ENCODE measurements at regions not wholly inside any gene's neighbourhood (a gene's known extent, or its start where the extent isn't known, plus 50 kb on each side); places are given as distances from the start of the nearest gene placed in this dataset.
"Not testable (repeated sequence)": the region's sequence is repeated elsewhere in the genome, so short reads cannot be mapped to it uniquely, and the experiment has no call there.

DNA sequence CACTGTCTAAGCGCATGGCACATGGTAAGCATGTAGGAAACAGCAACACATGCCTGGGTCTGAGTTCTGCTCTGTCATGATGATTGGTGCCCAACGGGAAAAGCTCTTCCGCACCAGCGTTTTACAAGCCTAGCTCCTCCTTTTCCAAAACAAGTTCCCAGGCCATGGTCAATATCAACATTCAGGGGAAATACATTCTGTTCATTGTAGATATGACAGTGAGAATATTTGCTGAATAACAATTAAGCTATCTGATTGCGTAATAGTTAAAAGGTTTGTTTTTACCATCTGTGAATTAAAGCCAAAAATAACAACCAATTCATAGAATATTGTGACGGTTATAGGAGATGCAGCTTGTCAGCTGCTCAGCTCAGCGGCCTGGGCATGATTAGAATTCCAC, 404.3 kb upstream of the SLC35B3 start:
- Histone ChIP-seq H3K4me3 (no peak overlapping the region), H3K27me3 (no peaks in the 10 kb centered on the region), H3K36me3 (no peaks in the 10 kb centered on the region), H3K4me1 (no peaks in the 10 kb centered on the region), H3K9me3 (replicated peaks) (no peaks in the 10 kb centered on the region), H3K27ac (no peak overlapping the region)
- DNase-seq = no peak

DNA sequence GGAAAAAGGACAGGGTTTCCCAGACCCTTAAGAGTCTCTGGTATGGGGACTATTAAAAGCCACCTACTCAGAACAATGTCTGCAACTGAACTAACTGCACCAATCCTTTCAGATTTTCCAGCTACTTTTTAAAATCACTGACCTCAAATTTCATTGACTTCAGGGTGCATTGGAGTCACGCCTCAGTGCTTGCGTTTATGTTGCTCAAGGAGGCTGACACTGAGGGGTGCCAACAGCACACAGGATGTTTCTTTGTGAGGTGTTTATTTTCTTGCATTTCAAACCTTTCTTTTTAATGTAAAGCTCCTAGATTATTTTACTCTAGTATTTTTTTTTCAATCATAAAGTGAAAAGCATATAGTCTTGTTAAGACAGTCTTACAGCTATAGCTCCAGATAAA, 402.0 kb upstream of the SLC35B3 start:
- H3K27ac ChIP-seq = no peak overlapping the region
- no peaks in the 10 kb centered on the region for H3K9me3 ChIP-seq (replicated peaks)
- no peak for DNase-seq
- no peak overlapping the region for H3K4me3 ChIP-seq
- H3K4me1 ChIP-seq = no peaks in the 10 kb centered on the region
- H3K36me3 ChIP-seq = no peaks in the 10 kb centered on the region
- no peaks in the 10 kb centered on the region for H3K27me3 ChIP-seq

- H3K4me3 ChIP-seq; H3K36me3 ChIP-seq; H3K27ac ChIP-seq; H3K4me1 ChIP-seq; DNase-seq; H3K27me3 ChIP-seq; H3K9me3 ChIP-seq (replicated peaks): not testable (repeated sequence)
Measured at GRCh38 chr6:8832695-8833094, 397.4 kb upstream of the SLC35B3 start.

DNA sequence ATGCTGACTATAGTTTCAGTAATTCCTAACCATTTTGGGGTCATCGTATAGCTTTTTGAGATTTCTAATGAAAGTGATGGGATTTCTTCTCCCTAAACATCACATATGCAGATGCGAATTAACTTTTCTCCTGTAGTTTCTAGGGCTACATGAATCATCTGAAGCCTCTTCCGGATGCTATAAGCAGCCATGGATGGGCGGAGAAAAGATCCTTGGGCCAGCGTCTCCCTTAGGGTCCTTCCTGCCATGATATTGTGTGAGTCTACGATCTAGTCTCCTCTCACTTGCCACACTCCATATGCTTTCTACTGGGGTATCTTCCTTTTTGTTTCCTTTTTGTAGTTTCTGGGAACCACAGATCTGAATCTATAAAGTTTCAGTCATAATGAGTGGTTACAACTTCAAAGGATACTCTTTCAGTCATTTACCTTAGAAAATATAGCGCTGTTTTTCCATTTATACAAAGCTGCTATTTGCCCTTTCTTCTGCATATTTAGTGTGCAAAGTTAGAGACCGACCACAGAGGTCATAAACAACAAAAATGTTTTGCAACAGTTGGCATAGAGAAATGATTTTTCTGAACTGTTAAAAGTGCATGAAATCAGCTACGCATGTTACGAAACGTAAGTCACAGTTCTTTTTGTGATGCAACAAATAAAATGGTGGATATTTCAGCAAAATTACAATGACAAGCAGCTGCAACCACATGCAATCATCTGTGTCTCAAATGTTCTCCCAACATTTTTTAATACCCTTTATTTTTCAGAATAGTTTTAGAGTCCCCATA, 396.2 kb upstream of the SLC35B3 start:
- H3K4me3 ChIP-seq = no peak overlapping the region
- H3K9me3 ChIP-seq (replicated peaks) = no peaks in the 10 kb centered on the region
- H3K36me3 ChIP-seq = no peaks in the 10 kb centered on the region
- H3K27me3 ChIP-seq = no peaks in the 10 kb centered on the region
- no peak for DNase-seq
- no peak overlapping the region for H3K27ac ChIP-seq
- no peaks in the 10 kb centered on the region; the same call in 1 of the 2 replicates for H3K4me1 ChIP-seq

GRCh38 chr6:8830794-8831193, 395.4 kb upstream of the SLC35B3 start:
- no peak overlapping the region for H3K27ac ChIP-seq
- no peaks in the 10 kb centered on the region for H3K9me3 ChIP-seq (replicated peaks)
- H3K27me3 ChIP-seq = no peaks in the 10 kb centered on the region
- no peaks in the 10 kb centered on the region; the same call in 1 of the 2 replicates for H3K4me1 ChIP-seq
- DNase-seq = no peak
- no peak overlapping the region for H3K4me3 ChIP-seq
- H3K36me3 ChIP-seq = no peaks in the 10 kb centered on the region

GRCh38 chr6:8829796-8830195, 394.5 kb upstream of the SLC35B3 start:
- H3K27ac ChIP-seq = peak overlapping the region; percentile 38; the same call in 1 of the 2 replicates
- no peaks in the 10 kb centered on the region for H3K36me3 ChIP-seq
- H3K27me3 ChIP-seq = no peaks in the 10 kb centered on the region
- H3K4me1 ChIP-seq = no peaks in the 10 kb centered on the region; the same call in 1 of the 2 replicates
- H3K4me3 ChIP-seq = no peak overlapping the region
- no peaks in the 10 kb centered on the region for H3K9me3 ChIP-seq (replicated peaks)
- peak in 1 of 2 experiments; percentile 9 for DNase-seq

DNA sequence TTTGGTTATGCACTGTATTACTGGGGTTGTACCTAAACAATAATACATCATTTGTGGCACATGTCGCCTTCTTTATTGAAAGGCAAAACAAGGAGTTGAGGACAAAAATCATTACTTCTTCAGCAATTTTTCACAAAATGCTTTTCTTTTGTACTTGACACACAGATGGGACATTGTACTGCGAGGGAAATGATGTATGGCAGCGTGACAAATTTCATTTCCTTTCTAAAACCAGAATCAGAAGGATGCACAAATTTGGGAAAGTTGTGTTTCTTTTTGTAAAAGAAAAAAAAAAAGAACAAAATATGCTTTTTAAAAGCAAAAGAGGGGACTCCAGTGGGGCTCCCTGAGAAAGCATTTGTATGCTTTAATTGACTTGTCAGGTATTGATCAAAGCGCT, 394.0 kb upstream of the SLC35B3 start:
- Histone ChIP-seq H3K27ac (peak overlapping the region; percentile 38), H3K36me3 (no peaks in the 10 kb centered on the region), H3K4me1 (no peaks in the 10 kb centered on the region; the same call in 1 of the 2 replicates), H3K27me3 (no peaks in the 10 kb centered on the region), H3K4me3 (no peak overlapping the region), H3K9me3 (replicated peaks) (no peaks in the 10 kb centered on the region)
- DNase-seq = peak in 1 of 2 experiments; percentile 25

DNA sequence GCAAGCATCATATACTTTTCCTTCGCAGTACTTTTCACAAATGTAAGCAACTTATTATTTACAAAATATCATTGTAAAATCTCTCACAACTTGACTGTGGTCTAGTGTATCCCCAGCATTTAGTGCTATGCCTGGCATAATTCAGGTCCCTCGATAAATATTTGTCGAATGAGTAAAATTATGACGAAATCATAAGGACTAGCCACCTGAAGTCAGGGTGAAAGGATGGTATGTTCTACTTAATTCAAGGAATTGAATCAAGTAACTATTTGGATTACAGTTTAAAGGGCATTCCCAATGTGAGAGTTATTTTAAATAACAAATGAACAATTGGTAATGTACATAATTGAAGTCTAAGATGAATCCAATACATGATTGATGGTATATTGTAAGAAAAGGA, 393.0 kb upstream of the SLC35B3 start:
- Histone ChIP-seq H3K4me3 (no peak overlapping the region), H3K4me1 (no peaks in the 10 kb centered on the region; the same call in 1 of the 2 replicates), H3K9me3 (replicated peaks) (no peaks in the 10 kb centered on the region), H3K27ac (no peak overlapping the region), H3K27me3 (no peaks in the 10 kb centered on the region), H3K36me3 (no peaks in the 10 kb centered on the region)
- no peak for DNase-seq

DNA sequence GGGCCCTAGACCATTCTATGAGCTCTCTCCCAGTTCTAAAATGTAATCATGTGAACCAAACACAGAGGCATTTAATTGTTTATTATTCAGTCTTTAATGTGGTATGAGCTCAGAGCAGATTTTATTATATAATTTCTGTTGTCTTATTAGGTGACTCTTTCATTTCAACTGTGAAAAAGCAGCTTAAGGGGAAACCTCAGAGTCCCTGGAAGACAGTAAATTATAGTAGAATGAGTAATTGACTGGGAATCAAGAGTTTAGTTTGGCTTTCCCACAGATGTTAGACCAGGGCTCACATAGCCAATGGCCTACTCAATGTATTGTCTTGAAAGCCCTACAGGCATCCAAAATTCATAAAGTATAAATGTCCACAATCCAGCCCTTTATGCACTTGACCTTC, 390.4 kb upstream of the SLC35B3 start:
- no peak overlapping the region for H3K4me3 ChIP-seq
- no peaks in the 10 kb centered on the region; the same call in 1 of the 2 replicates for H3K4me1 ChIP-seq
- DNase-seq = no peak
- H3K27ac ChIP-seq = no peak overlapping the region
- no peaks in the 10 kb centered on the region for H3K9me3 ChIP-seq (replicated peaks)
- H3K36me3 ChIP-seq = no peaks in the 10 kb centered on the region
- no peaks in the 10 kb centered on the region for H3K27me3 ChIP-seq

- Histone ChIP-seq H3K36me3 (no peaks in the 10 kb centered on the region), H3K4me1 (no peaks in the 10 kb centered on the region), H3K4me3 (no peak overlapping the region), H3K27me3 (no peaks in the 10 kb centered on the region), H3K27ac (no peak overlapping the region), H3K9me3 (replicated peaks) (no peaks in the 10 kb centered on the region)
- no peak for DNase-seq
Measured at GRCh38 chr6:8821981-8822381, 386.6 kb upstream of the SLC35B3 start.

GRCh38 chr6:8820313-8820712, 385.0 kb upstream of the SLC35B3 start:
- Histone ChIP-seq H3K4me3 (no peak overlapping the region), H3K4me1 (no peaks in the 10 kb centered on the region), H3K9me3 (replicated peaks) (no peaks in the 10 kb centered on the region), H3K36me3 (no peaks in the 10 kb centered on the region), H3K27me3 (no peaks in the 10 kb centered on the region), H3K27ac (no peak overlapping the region)
- DNase-seq = no peak

- DNase-seq = no peak
- Histone ChIP-seq H3K27me3 (no peaks in the 10 kb centered on the region), H3K36me3 (no peaks in the 10 kb centered on the region), H3K9me3 (replicated peaks) (no peaks in the 10 kb centered on the region), H3K4me1 (no peaks in the 10 kb centered on the region), H3K4me3 (no peak overlapping the region), H3K27ac (no peak overlapping the region)
Measured at GRCh38 chr6:8819446-8819845, 384.1 kb upstream of the SLC35B3 start.

GRCh38 chr6:8814440-8815000, 379.2 kb upstream of the SLC35B3 start:
- DNase-seq = peak; percentile 4 to 24

GRCh38 chr6:8810325-8810724, 375.0 kb upstream of the SLC35B3 start:
- Histone ChIP-seq H3K36me3 (no peaks in the 10 kb centered on the region), H3K4me1 (no peaks in the 10 kb centered on the region), H3K4me3 (no peak overlapping the region), H3K9me3 (replicated peaks) (no peaks in the 10 kb centered on the region), H3K27ac (no peak overlapping the region), H3K27me3 (no peaks in the 10 kb centered on the region)
- no peak for DNase-seq

More at GRCh38 chr6:8814440-8815000, 379.2 kb upstream of the SLC35B3 start:
- Histone ChIP-seq H3K36me3 (no peaks in the 10 kb centered on the region), H3K9me3 (replicated peaks) (no peaks in the 10 kb centered on the region), H3K4me1 (no peaks in the 10 kb centered on the region), H3K4me3 (no peak overlapping the region), H3K27me3 (no peaks in the 10 kb centered on the region), H3K27ac (no peak overlapping the region)

DNA sequence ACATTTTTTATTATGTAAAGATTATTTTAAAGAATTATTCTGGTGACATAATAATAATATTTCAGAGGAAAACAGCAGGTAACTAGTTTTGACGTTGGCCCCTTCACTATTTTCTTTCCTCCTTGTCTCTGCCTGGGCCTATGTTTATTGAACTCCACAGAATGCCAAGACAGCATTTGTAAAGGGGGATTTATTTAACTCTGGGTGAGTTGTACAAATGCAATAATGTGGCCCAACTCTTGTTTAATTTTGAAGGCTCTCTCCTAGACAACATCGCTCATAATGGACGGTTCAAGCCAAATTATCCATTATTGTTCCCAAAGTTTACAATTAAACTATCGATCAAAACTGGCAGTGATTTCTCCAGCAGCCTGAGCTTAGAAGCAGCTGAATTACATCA, 374.3 kb upstream of the SLC35B3 start:
- DNase-seq = no peak
- H3K9me3 ChIP-seq (replicated peaks) = no peaks in the 10 kb centered on the region
- no peaks in the 10 kb centered on the region for H3K4me1 ChIP-seq
- no peak overlapping the region for H3K4me3 ChIP-seq
- H3K27ac ChIP-seq = no peak overlapping the region
- H3K27me3 ChIP-seq = no peaks in the 10 kb centered on the region
- no peaks in the 10 kb centered on the region for H3K36me3 ChIP-seq
